ENCODE measurements at regions not wholly inside any gene's neighbourhood (a gene's known extent, or its start where the extent isn't known, plus 50 kb on each side); places are given as distances from the start of the nearest gene placed in this dataset.

DNA sequence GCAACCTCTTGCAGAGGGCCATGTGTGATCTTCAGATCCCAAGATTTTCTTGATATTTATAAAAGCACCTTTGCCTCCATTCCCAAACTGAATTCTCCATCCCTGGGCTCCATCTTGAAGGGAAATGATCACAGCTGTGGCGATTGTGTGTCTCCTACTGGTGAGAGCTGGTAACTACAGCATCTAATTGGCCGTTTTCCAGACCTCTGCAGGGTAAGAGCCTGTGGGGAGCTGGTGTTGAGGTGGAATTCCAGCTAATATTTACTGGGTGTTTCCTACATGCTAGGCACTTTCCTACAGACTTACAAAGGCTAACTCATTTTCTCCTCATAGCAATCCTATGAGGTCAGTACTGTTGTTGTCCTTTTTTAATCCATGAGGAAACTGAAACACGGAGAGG, 59.2 kb upstream of the FNDC1 start:
- TF ChIP-seq, protein P1, sequence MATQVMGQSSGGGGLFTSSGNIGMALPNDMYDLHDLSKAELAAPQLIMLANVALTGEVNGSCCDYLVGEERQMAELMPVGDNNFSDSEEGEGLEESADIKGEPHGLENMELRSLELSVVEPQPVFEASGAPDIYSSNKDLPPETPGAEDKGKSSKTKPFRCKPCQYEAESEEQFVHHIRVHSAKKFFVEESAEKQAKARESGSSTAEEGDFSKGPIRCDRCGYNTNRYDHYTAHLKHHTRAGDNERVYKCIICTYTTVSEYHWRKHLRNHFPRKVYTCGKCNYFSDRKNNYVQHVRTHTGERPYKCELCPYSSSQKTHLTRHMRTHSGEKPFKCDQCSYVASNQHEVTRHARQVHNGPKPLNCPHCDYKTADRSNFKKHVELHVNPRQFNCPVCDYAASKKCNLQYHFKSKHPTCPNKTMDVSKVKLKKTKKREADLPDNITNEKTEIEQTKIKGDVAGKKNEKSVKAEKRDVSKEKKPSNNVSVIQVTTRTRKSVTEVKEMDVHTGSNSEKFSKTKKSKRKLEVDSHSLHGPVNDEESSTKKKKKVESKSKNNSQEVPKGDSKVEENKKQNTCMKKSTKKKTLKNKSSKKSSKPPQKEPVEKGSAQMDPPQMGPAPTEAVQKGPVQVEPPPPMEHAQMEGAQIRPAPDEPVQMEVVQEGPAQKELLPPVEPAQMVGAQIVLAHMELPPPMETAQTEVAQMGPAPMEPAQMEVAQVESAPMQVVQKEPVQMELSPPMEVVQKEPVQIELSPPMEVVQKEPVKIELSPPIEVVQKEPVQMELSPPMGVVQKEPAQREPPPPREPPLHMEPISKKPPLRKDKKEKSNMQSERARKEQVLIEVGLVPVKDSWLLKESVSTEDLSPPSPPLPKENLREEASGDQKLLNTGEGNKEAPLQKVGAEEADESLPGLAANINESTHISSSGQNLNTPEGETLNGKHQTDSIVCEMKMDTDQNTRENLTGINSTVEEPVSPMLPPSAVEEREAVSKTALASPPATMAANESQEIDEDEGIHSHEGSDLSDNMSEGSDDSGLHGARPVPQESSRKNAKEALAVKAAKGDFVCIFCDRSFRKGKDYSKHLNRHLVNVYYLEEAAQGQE (IDR thresholded peaks at IDR 0.05; ENCODE audit: insufficient replicate concordance, low read depth) = no peak
- TF ChIP-seq, protein P2, sequence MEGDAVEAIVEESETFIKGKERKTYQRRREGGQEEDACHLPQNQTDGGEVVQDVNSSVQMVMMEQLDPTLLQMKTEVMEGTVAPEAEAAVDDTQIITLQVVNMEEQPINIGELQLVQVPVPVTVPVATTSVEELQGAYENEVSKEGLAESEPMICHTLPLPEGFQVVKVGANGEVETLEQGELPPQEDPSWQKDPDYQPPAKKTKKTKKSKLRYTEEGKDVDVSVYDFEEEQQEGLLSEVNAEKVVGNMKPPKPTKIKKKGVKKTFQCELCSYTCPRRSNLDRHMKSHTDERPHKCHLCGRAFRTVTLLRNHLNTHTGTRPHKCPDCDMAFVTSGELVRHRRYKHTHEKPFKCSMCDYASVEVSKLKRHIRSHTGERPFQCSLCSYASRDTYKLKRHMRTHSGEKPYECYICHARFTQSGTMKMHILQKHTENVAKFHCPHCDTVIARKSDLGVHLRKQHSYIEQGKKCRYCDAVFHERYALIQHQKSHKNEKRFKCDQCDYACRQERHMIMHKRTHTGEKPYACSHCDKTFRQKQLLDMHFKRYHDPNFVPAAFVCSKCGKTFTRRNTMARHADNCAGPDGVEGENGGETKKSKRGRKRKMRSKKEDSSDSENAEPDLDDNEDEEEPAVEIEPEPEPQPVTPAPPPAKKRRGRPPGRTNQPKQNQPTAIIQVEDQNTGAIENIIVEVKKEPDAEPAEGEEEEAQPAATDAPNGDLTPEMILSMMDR (IDR thresholded peaks at IDR 0.05; ENCODE audit: insufficient read depth, low read length) = peak; percentile 81

Data from HL-60 (cell line).